CD4-positive, alpha-beta T cell (primary cell): ENCODE measurements at regions not wholly inside any gene's neighbourhood (a gene's known extent, or its start where the extent isn't known, plus 50 kb on each side); places are given as distances from the start of the nearest gene placed in this dataset.

Source experiments
- ATAC-seq: fragments of 200-7000 bp; cut with Tn5 transposase; one replicate; pipeline ENCODE4 v1.10.0; 2022; ENCODE audit warnings: mild to moderate bottlenecking; ENCODE audit not compliant: poor library complexity
- CTCF ChIA-PET: fragments of 350-600 bp; sonication (Branson Sonifier 250); formaldehyde crosslinking; loops from one replicate; lab custom pipeline; 2021; ENCODE audit warnings: antibody characterized with exemption, inconsistent platforms; lab: Charles Lee
- POLR2A ChIA-PET: fragments of 350-600 bp; sonication (Branson Sonifier 250); formaldehyde crosslinking; loops from one replicate; lab custom pipeline; 2021; ENCODE audit warnings: antibody characterized with exemption, inconsistent platforms; lab: Charles Lee
- DNase-seq, 14 experiments: peaks; one replicate each; pipeline ENCODE4 v3.0.0-alpha.2; 2013 to 2020; ENCODE audit warnings: mixed read lengths in 2 of 14
- H3K27ac ChIP-seq, 2 donors: one replicate each; pipeline versions ENCODE4 v1.5.1 to v1.7.0; 2013; ENCODE audit warnings: low read length in 2 of 2, low read depth in 1 of 2, mild to moderate bottlenecking in 1 of 2
- H3K27me3 ChIP-seq, 2 experiments: 1 replicate in 1 of 2; 2 replicates in 1 of 2; pipeline versions ENCODE4 v1.6.1 to v1.7.0; 2013; ENCODE audit warnings: low read length in 2 of 2, control low read depth in 1 of 2, mild to moderate bottlenecking in 1 of 2, moderate library complexity in 1 of 2; ENCODE audit not compliant: insufficient read depth in 2 of 2, control insufficient read depth in 1 of 2
- H3K36me3 ChIP-seq: one replicate; pipeline ENCODE4 v1.6.1; 2013; ENCODE audit warnings: low read length, control low read depth; ENCODE audit not compliant: insufficient read depth
- H3K4me1 ChIP-seq: one replicate; pipeline ENCODE4 v1.6.1; 2013; ENCODE audit warnings: low read length, control low read depth; ENCODE audit not compliant: insufficient read depth
- H3K4me3 ChIP-seq: one replicate; pipeline ENCODE4 v1.5.1; 2013; ENCODE audit warnings: mild to moderate bottlenecking, low read length, moderate library complexity
- H3K9me3 ChIP-seq, 2 experiments: 1 replicate in 1 of 2; 2 replicates in 1 of 2; pipeline versions ENCODE4 v1.6.1 to v1.7.0; 2013; ENCODE audit warnings: low read length in 2 of 2, mild to moderate bottlenecking in 2 of 2, control low read depth in 1 of 2, moderate library complexity in 1 of 2; ENCODE audit not compliant: control insufficient read depth in 1 of 2, insufficient read depth in 1 of 2
- H3K27ac Mint-ChIP-seq: one replicate; pipeline ENCODE4 v1.8.0; 2020; ENCODE audit warnings: mixed read lengths
- H3K27me3 Mint-ChIP-seq: one replicate; pipeline ENCODE4 v1.8.0; 2021; ENCODE audit warnings: mixed read lengths
- H3K36me3 Mint-ChIP-seq: one replicate; pipeline ENCODE4 v1.8.0; 2021; ENCODE audit warnings: low read depth, mixed read lengths
- H3K4me1 Mint-ChIP-seq: one replicate; pipeline ENCODE4 v1.8.0; 2021; ENCODE audit warnings: low read depth, mixed read lengths
- H3K4me3 Mint-ChIP-seq: one replicate; pipeline ENCODE4 v1.8.0; 2020; ENCODE audit warnings: mild to moderate bottlenecking, mixed read lengths
- H3K9me3 Mint-ChIP-seq: one replicate; pipeline ENCODE4 v1.8.0; 2020; ENCODE audit warnings: mixed read lengths
- CTCF ChIP-seq: fragments of 200-600 bp; IDR thresholded peaks from one replicate; pipeline ENCODE4 v1.8.0; 2022; ENCODE audit warnings: antibody characterized with exemption, mild to moderate bottlenecking
- intact Hi-C, 2 experiments: fragments of 100-400 bp; cut with DNase I in 1 of 2; cut with micrococcal nuclease in 1 of 2; formaldehyde crosslinking; loops; one replicate each; pipeline versions ENCODE4 v1.15.1 to v1.9.0; 2023 to 2025; cut with DNase I, micrococcal nuclease

DNA sequence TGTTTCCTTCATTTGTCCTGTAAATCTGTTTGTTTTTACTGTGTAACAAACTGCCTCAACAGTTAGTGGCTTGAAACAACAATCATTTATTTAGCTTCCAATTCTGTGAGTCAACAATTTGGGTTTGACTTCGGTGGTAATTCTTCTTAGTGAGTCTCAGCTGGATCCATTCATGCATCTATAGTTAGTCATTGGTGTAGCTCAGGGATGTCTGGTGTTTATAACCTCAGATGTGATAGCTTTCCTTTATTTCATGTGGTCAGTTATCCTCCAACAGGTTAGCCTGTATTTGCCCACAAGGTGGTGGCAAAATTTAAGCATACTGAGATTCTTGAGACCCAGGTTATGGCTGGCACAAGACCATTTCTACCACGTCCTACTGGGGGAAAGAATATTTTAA, 1267.2 kb downstream of the RAPGEF2 start:
- DNase-seq (no peak), ATAC-seq (no peak)
- ChIA-PET CTCF (no interaction called here), POLR2A (no interaction called here)
- intact Hi-C loops: no loop called here
- H3K4me3 Mint-ChIP-seq: no peak overlapping the region
- Histone ChIP-seq H3K27ac (no peak overlapping the region), H3K36me3 (no peaks in the 10 kb centered on the region), H3K9me3 (no peaks in the 10 kb centered on the region), H3K27me3 (no peaks in the 10 kb centered on the region), H3K4me3 (no peak overlapping the region), H3K4me1 (no peaks in the 10 kb centered on the region)
- no peak overlapping the region for H3K27ac Mint-ChIP-seq
- H3K36me3 Mint-ChIP-seq: no peaks in the 10 kb centered on the region
- no peaks in the 10 kb centered on the region for H3K4me1 Mint-ChIP-seq
- H3K9me3 Mint-ChIP-seq: peaks cover 6% of the 10 kb centered on the region
- no peak for TF ChIP-seq CTCF
- no peaks in the 10 kb centered on the region for H3K27me3 Mint-ChIP-seq

DNA sequence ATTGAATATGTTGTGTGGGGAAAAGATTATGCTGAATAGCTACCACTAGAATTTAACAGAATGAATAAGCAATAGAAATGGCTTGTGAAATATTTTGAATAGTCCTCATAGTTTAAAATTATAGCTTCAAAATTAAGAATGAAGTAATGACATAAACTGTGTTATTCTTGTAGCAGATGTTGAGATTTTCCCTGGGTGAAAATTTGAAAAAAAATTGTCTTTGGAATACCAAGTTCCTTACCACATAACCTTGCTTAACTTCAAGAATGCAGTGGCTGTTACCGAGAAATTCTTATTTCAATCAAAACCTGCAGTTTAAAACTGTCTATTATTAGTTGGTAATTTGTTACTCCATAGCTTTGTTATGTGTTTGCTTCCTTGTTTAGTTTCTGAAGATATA, 1268.6 kb downstream of the RAPGEF2 start:
- Histone ChIP-seq H3K4me3 (no peak overlapping the region), H3K27ac (no peak overlapping the region), H3K9me3 (no peaks in the 10 kb centered on the region), H3K4me1 (no peaks in the 10 kb centered on the region), H3K36me3 (no peaks in the 10 kb centered on the region), H3K27me3 (no peaks in the 10 kb centered on the region)
- peaks cover 3% of the 10 kb centered on the region for H3K9me3 Mint-ChIP-seq
- no peaks in the 10 kb centered on the region for H3K36me3 Mint-ChIP-seq
- H3K4me1 Mint-ChIP-seq: no peaks in the 10 kb centered on the region
- CTCF ChIA-PET: no interaction called here
- no peak for TF ChIP-seq CTCF
- ATAC-seq (no peak), DNase-seq (no peak)
- H3K4me3 Mint-ChIP-seq: no peak overlapping the region
- POLR2A ChIA-PET: no interaction called here
- H3K27me3 Mint-ChIP-seq: no peaks in the 10 kb centered on the region
- intact Hi-C loops: no loop called here
- H3K27ac Mint-ChIP-seq: no peak overlapping the region

- Histone ChIP-seq H3K27ac (no peak overlapping the region), H3K4me3 (no peak overlapping the region), H3K9me3 (no peaks in the 10 kb centered on the region), H3K36me3 (no peaks in the 10 kb centered on the region), H3K4me1 (no peaks in the 10 kb centered on the region), H3K27me3 (no peaks in the 10 kb centered on the region)
- CTCF ChIA-PET: no interaction called here
- intact Hi-C loops: no loop called here
- TF ChIP-seq CTCF: no peak
- no peak for DNase-seq
- Mint-ChIP-seq H3K4me3 (no peak overlapping the region), H3K27ac (no peak overlapping the region), H3K4me1 (no peaks in the 10 kb centered on the region), H3K9me3 (peaks cover 3% of the 10 kb centered on the region), H3K27me3 (no peaks in the 10 kb centered on the region), H3K36me3 (no peaks in the 10 kb centered on the region)
- POLR2A ChIA-PET: no interaction called here
- ATAC-seq: no peak
Observed at GRCh38 chr4:160372390-160372789, 1269.5 kb downstream of the RAPGEF2 start.
